Tibial nerve (tissue), 4 donors: ENCODE measurements at regions not wholly inside any gene's neighbourhood (a gene's known extent, or its start where the extent isn't known, plus 50 kb on each side); places are given as distances from the start of the nearest gene placed in this dataset.

Experiments used
- DNase-seq, 2 donors: peaks; one replicate each; pipeline ENCODE4 v3.0.0-alpha.2; 2019; ENCODE audit warnings: low spot score in 2 of 2
- H3K27ac ChIP-seq, 4 donors: fragments of 200-600 bp; sonication (generic) in 3 of 4; one replicate each; pipeline ENCODE4 v1.5.1; 2017 to 2019; ENCODE audit warnings: mild to moderate bottlenecking in 1 of 4
- H3K27me3 ChIP-seq, 2 donors: fragments of 200-600 bp; sonication (generic) in 1 of 2; one replicate each; pipeline versions ENCODE4 v1.5.1 to v1.6.0; 2017 to 2019
- H3K36me3 ChIP-seq, 3 donors: fragments of 200-600 bp; sonication (generic); one replicate each; pipeline ENCODE4 v1.5.1; 2018 to 2019
- H3K4me1 ChIP-seq, 4 donors: fragments of 200-600 bp; sonication (generic) in 3 of 4; one replicate each; pipeline ENCODE4 v1.5.1; 2017 to 2019
- H3K4me3 ChIP-seq, 4 donors: fragments of 200-600 bp; sonication (generic) in 3 of 4; one replicate each; pipeline ENCODE4 v1.5.1; 2017 to 2019; ENCODE audit warnings: mild to moderate bottlenecking in 1 of 4, moderate library complexity in 1 of 4
- H3K9me3 ChIP-seq, 4 donors: fragments of 200-600 bp; sonication (generic) in 3 of 4; one replicate each; pipeline ENCODE4 v1.5.1; 2017 to 2019
- EP300 ChIP-seq, 2 donors: sonication (generic); formaldehyde crosslinking; IDR thresholded peaks; one replicate each; pipeline ENCODE4 v1.6.1; 2017; ENCODE audit warnings: antibody characterized with exemption in 2 of 2, mild to moderate bottlenecking in 1 of 2
- POLR2A ChIP-seq, 2 donors: fragments of 450-650 bp; IDR thresholded peaks; one replicate each; pipeline ENCODE4 v1.6.1; 2017; ENCODE audit warnings: antibody characterized with exemption in 2 of 2, mild to moderate bottlenecking in 2 of 2, moderate library complexity in 2 of 2
- WGBS, 2 donors: methylation state at CpG; one replicate each; pipeline ENCODE4 v1.1.5; 2018; 5-methylcytosine and 5-hydroxymethylcytosine counted together
- TF ChIP-seq, protein P1 (sequence below), 5 experiments: fragments of 200-600 bp in 3 of 5; fragments of 450-650 bp in 2 of 5; sonication (generic) in 3 of 5; IDR thresholded peaks; one replicate each; pipeline ENCODE4 v1.5.1; 2016 to 2019; ENCODE audit warnings: antibody characterized with exemption in 5 of 5, mild to moderate bottlenecking in 3 of 5, moderate library complexity in 2 of 5

DNA sequence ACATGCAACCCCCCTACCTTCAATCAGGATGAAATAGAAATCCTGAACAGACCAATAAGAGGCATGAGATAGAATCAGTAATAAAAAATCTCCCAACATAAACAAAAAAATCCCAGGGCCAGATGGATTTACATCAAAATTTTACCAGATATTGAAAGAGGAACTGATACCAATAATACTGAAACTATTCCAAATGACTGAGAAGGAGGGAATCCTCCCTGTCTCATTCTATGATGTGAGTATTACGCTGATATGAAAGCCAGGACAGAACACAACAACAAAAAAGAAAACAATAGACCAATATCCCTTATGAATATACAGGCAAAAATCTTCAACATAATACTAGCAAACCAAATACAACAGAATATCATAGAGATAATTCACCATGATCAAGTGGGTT, 109.0 kb upstream of the SMC2 start:
- TF ChIP-seq EP300 (IDR thresholded peaks at IDR 0.05) = no peak
- no peak for TF ChIP-seq POLR2A (IDR thresholded peaks at IDR 0.05)
- TF ChIP-seq, protein P1, sequence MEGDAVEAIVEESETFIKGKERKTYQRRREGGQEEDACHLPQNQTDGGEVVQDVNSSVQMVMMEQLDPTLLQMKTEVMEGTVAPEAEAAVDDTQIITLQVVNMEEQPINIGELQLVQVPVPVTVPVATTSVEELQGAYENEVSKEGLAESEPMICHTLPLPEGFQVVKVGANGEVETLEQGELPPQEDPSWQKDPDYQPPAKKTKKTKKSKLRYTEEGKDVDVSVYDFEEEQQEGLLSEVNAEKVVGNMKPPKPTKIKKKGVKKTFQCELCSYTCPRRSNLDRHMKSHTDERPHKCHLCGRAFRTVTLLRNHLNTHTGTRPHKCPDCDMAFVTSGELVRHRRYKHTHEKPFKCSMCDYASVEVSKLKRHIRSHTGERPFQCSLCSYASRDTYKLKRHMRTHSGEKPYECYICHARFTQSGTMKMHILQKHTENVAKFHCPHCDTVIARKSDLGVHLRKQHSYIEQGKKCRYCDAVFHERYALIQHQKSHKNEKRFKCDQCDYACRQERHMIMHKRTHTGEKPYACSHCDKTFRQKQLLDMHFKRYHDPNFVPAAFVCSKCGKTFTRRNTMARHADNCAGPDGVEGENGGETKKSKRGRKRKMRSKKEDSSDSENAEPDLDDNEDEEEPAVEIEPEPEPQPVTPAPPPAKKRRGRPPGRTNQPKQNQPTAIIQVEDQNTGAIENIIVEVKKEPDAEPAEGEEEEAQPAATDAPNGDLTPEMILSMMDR (IDR thresholded peaks at IDR 0.05) = no peak
- H3K27ac ChIP-seq = no peak overlapping the region
- no peaks in the 10 kb centered on the region for H3K36me3 ChIP-seq
- DNase-seq = no peak
- H3K4me3 ChIP-seq = no peak overlapping the region
- whole genome bisulfite sequencing, 2 donors = 86 to 96% methylated on average over 1 of the region's 1 CpG
- no peaks in the 10 kb centered on the region for H3K9me3 ChIP-seq
- H3K4me1 ChIP-seq = no peaks in the 10 kb centered on the region
- no peaks in the 10 kb centered on the region for H3K27me3 ChIP-seq

DNA sequence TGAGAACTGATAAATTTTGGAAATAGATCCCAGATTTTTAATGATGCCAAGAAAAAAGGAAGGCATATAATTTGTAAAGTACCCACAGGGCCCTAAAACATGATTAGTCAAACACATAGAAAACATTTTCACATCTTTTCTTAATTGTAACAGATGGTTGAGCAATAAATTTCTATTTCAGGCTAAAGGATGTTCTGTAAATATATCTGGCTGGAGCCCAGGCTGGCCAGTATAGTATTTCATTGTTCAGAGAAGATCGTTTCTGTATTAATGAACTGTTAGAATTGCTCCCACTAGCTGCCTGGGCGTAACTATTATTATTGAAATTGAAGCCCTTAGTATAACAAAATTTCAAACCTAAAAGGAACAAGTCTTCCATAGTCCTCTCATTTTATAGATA, 105.3 kb upstream of the SMC2 start:
- Histone ChIP-seq H3K9me3 (no peaks in the 10 kb centered on the region), H3K27ac (no peak overlapping the region), H3K27me3 (no peaks in the 10 kb centered on the region), H3K36me3 (no peaks in the 10 kb centered on the region), H3K4me3 (no peak overlapping the region), H3K4me1 (no peaks in the 10 kb centered on the region)
- WGBS, 2 donors = 28 to 32% methylated on average over 2 of the region's 2 CpGs
- TF ChIP-seq POLR2A (IDR thresholded peaks at IDR 0.05) (no peak), EP300 (IDR thresholded peaks at IDR 0.05) (no peak)
- TF ChIP-seq, protein P1 (IDR thresholded peaks at IDR 0.05) = no peak
- no peak for DNase-seq

DNA sequence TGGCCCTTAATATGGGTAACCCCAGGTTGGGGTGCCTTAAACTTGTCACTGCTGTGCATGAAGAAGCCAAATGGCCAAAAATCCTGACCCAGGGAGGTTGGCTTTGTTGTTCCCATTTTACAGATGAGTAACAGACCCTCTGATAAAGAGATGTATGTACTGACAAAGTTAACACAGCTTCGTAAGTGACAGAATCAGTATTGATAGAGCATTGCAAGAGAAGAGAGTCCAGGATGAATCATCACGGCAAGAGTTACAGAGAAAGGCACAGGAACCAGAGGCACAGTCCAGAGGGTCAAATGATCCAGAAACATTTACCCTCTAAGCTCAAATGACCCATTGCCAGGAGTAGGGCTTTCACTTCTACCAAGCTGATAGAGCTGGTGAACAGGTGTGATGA, 103.8 kb upstream of the SMC2 start:
- no peak for DNase-seq
- Histone ChIP-seq H3K4me3 (no peak overlapping the region), H3K36me3 (no peaks in the 10 kb centered on the region), H3K4me1 (no peaks in the 10 kb centered on the region), H3K27ac (no peak overlapping the region), H3K27me3 (no peaks in the 10 kb centered on the region), H3K9me3 (no peaks in the 10 kb centered on the region)
- TF ChIP-seq POLR2A (IDR thresholded peaks at IDR 0.05) = no peak
- TF ChIP-seq EP300 (IDR thresholded peaks at IDR 0.05) = no peak
- TF ChIP-seq, protein P1 (IDR thresholded peaks at IDR 0.05) = no peak
- WGBS, 2 donors = 98 to 99% methylated on average over 2 of the region's 2 CpGs

DNA sequence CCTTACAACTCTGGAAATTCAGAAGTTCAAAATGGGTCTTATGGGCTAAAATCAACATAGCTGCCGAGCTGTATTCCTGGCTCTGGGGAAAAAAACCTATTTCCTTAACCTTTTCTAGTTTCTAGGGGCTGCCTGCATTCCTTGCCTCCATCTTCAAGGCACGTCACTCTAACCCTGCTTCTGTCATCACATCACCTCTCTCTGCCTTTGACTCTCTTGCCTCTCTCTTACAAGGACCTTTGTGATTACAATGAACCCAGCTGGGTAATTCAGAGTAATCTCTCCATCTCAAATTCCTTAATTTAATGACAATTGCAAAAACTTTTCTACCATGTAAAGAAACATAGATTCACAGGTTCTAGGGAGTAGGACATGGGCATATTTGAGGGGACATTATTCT, 103.1 kb upstream of the SMC2 start:
- no peak overlapping the region for H3K27ac ChIP-seq
- no peak overlapping the region for H3K4me3 ChIP-seq
- no peak for DNase-seq
- H3K27me3 ChIP-seq = no peaks in the 10 kb centered on the region
- WGBS, 2 donors = 51 to 63% methylated on average over 2 of the region's 2 CpGs
- H3K36me3 ChIP-seq = no peaks in the 10 kb centered on the region
- TF ChIP-seq EP300 (IDR thresholded peaks at IDR 0.05) (no peak), POLR2A (IDR thresholded peaks at IDR 0.05) (no peak)
- TF ChIP-seq, protein P1 (IDR thresholded peaks at IDR 0.05) = no peak
- no peaks in the 10 kb centered on the region for H3K4me1 ChIP-seq
- no peaks in the 10 kb centered on the region for H3K9me3 ChIP-seq

DNA sequence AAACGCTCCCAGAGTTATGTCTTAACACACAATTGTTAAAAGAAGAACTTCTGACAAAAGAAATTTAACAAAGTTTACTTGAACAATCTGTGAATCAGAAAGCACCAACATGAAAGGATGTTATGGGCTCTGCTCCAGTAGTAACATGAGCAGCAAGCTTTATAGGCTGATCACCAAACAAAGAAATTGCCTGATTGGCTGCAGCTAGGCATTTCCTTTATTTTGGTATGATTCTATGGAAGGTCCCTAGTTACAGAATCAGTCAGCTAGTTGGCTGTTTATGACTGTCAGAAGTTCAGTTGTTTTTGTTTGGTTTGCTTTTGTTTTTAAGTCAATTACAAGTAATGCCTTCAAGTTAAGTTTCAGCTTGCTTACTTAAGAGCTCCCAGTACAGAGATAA, 102.4 kb upstream of the SMC2 start:
- no peaks in the 10 kb centered on the region for H3K27me3 ChIP-seq
- H3K9me3 ChIP-seq = no peaks in the 10 kb centered on the region
- 39 to 40% methylated on average over 1 of the region's 1 CpG for WGBS, 2 donors
- DNase-seq = no peak
- H3K27ac ChIP-seq = no peak overlapping the region
- H3K36me3 ChIP-seq = no peaks in the 10 kb centered on the region
- H3K4me1 ChIP-seq = no peaks in the 10 kb centered on the region
- no peak overlapping the region for H3K4me3 ChIP-seq
- TF ChIP-seq, protein P1 (IDR thresholded peaks at IDR 0.05) = no peak
- no peak for TF ChIP-seq EP300 (IDR thresholded peaks at IDR 0.05)
- TF ChIP-seq POLR2A (IDR thresholded peaks at IDR 0.05) = no peak
